HG03565 (cell line): ENCODE measurements at regions not wholly inside any gene's neighbourhood (a gene's known extent, or its start where the extent isn't known, plus 50 kb on each side); places are given as distances from the start of the nearest gene placed in this dataset.

Source experiments
- ATAC-seq: cut with Tn5 transposase; IDR thresholded peaks from one replicate; pipeline ENCODE4 v1.9.1; 2021; ENCODE audit warnings: mild to moderate bottlenecking, moderate library complexity; ENCODE audit not compliant: unreplicated experiment

DNA sequence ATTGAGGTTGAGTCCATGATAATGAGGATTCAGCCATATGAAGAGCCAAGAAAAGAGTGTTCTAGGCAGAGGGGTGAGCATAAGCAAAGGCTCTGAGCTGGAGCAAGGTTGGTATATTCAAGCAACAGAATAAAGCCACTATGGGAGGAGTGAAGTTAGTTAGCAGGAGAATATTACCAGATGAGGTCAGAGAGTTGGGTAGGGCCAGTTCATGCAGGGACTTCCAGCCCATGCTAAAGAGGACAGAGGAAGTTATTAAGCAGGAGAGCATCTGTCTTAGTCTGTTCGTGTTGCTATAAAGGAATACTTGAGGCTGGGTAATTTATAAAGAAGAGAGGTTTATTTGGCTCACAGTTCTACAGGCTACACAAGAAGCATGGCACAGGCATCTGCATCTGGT is 57.1 kb upstream of the ATG10 start:
- ATAC-seq = no peak

DNA sequence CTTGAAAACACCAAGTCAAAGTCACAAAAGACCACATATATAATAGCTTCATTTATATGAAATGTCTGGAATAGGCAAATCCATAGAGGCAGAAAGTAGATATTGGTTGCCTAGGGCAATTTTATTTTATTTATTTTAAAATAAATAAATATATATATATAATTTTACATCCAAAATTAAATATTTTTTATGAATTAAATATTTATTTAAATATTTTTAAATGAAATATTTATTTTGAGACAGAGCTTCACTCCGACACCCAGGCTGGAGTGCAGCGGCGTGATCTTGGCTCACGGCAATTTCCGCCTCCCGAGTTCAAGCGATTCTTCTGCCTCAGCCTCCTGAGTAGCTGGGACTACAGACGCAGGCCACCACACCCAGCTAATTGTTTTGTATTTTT is 58.9 kb upstream of the ATG10 start:
- no peak for ATAC-seq

DNA sequence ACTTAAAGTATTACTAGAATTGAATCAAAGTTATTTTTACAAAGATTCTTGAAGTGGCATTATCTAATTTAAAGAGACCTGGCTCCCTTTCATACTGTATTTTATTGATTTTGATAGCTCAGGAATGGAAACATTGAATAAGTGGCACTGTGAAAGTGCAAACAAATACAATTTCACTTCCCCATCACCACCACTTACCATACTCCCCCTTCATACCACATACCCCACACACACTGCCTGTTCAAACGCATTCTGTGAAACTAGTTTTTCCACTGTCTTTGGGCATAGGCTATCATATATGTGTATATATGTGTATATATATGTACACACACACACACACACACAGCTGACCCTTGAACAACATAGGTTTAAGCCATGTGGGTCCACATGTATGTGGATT is 62.1 kb upstream of the ATG10 start:
- peak; percentile 73 for ATAC-seq

DNA sequence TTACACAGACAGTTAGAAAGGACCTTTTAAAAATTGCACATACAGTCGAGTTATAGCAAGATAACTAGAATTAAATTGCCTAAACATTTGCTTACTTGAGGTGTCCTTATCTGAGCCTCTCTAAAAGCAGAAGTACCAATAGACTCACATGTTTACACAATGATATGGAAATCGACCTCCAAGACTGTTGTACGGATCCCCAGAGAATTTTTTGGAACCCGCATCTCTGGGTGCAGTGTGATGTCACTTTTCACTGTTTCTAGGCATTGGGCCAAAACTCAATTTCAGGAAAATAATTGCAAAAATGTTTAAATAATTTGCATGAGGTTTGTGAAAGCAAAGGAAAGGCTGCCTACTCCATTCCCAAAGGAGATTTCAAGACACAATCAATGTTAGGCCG is 63.1 kb upstream of the ATG10 start:
- no peak for ATAC-seq

DNA sequence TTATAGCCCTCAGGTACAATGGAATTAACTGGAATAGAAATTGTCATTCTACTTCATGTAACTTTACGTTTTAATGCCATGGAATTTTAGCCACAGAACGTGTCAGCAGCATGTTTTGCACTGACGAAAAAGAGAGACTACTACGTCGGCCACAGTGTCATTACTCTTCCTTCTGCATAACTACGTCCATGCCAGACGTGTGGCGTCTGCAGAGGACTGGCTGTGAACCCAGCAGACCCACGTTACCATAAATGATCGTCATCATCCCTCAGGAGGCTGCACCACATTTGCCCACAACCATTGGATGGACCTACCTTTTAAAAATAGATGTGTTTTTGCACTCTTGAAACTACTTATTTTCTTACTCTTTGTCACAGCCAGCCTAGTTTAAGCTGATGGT is 63.8 kb upstream of the ATG10 start:
- ATAC-seq = no peak

DNA sequence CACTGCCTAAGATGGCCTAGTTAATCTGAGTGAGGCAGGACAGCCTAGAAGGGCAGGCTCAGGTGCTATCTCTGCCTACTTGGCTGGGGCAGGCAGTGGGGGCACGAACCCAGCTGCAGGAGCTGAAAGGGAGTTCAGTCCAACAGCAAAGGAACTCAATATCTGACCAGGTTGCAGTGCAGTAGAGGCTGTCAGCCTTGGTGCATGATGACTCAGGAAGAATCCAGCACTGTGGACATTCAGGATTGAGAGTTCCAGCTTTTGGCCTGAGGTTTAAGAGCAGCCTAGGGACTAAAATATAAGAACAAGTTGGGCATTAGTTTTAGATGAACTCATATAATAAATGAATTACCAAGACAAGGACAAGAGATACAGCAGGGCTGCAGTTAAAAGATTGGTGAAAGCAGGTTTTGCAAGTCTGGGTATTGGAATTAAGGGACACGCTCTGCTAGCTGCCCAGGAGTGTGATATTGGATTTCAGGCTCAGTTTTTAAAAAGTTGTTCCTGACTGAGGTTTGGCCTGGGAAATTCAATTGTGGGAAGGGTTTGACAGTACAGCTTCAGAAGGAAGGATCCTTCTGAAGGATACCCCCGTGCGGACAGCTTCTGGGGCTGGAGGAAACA is 64.7 kb upstream of the ATG10 start:
- no peak for ATAC-seq

DNA sequence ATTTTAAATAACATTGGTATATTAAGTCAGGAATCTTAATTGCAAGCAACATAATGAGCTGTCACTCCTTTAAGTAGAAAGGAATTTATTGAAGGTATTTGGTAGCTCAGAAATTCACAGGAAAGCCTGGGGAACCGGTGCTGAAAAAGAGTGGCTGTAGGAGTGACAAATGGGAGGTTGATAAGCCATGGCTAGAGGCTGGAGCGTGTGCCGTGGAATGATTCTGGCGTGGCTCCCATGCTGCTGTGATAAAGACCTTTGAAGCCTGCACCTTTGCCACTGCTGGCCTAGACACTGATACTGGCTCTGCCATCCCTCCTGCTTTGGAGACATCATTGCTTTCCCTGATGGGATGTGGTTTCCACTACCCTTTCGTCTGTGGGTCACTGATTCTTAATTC is 65.7 kb upstream of the ATG10 start:
- no peak for ATAC-seq

DNA sequence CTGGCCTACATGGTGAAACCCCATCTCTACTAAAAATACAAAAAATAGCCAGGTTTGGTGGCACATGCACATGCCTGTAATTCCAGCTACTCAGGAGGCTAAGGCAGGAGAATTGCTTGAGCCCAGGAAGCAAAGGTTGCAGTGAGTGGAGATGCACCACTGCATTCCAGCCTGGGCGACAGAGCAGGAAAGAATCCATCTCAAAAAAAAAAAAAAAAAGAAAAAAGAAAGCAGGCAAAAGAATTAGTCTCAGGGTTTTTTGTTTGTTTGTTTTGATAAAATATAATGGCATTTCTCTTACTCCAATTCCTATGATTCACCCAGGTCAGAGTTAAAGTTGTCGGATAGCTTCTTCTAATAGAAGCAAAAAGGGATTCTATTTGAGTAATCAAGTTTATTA is 67.0 kb upstream of the ATG10 start:
- no peak for ATAC-seq

DNA sequence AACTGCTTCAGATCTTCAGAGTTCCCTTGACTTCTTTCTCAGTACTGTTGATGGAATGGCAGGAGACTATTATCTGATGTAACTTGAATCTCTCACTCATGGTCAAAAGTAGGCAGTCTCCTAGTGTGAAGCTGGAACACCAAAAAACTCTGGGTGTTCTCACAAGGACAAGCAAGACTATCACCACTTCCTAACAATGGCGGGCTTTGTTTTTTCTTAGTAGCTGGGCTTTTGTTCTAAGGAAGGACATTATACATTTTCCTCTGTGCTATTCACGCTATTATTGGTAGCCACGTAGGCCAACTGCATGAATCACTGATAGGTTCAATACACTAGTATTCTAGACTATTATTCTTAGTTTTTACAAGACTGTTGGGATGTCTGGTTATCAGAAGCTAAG is 67.7 kb upstream of the ATG10 start:
- no peak for ATAC-seq

DNA sequence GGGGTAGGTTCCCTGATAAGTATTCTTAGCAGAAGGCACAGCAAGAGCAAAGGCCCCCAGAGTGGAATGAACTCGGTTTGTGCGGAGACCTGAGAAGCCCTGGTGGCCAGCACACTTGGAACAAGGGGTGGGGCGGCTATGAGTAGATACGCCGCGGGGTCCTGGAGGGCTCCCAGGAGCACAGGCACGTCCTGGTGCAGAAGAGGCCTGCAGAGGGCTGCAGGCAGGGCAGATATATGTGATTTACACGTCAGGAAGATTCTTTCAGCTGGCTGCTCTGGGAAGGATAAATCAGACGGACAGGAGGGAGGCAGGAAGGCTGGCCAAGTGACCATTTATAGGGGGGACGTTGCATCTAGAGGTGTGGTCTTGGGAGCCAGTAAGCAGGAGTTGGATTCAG is 70.2 kb upstream of the ATG10 start:
- ATAC-seq = no peak

DNA sequence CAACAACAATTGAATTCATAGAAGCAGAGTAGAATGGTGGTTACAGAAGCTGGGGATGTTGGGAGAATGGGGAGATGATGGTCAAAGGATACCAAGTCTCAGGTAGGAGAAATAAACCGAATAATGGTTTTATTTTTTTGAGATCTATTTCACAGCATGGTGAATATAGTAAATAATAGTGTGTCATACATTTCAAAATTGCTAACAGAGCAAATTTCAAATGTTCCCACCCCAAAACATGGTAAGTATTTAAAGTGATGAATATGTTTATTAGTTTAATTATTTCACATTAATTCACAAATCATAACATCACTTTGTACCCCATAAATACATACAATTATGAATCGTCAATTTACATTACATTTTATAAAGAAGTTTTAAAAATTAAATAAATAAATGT is 72.7 kb upstream of the ATG10 start:
- ATAC-seq = no peak

DNA sequence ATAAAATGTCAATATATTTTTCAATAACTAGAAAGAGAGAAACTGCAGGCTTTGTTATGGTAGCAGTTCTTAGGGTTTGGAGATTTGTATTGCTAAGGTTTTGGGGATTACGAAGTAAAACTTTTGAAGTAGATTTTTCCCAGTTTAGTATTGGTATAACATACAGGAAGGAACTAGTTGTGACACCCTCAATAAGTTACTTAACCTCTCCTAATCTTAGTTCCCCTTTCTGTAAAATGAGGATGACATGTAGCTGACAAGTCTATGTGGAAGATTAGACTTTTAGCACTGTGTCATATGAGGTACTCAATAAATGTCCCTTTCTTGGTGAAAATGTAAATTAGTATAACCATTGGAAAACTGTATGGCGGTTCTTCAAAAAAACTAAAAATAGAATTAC is 73.4 kb upstream of the ATG10 start:
- no peak for ATAC-seq

DNA sequence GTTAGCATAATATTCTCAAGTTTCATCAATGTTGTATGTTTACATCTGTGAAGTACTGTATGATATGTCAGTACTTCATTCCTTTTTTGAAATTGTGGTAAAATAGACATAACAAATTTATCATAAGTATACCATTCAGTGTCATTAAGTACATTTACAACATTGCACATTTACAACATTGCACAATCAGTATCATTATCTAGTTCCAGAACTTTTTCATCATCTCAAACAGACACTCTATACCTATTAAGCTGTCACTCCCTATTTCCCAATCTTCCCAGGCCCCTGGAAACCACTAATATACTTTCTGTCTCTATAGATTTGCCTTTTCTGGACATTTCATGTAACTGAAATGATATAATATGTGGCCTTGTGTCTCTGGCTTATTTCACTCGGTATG is 75.1 kb upstream of the ATG10 start:
- no peak for ATAC-seq

DNA sequence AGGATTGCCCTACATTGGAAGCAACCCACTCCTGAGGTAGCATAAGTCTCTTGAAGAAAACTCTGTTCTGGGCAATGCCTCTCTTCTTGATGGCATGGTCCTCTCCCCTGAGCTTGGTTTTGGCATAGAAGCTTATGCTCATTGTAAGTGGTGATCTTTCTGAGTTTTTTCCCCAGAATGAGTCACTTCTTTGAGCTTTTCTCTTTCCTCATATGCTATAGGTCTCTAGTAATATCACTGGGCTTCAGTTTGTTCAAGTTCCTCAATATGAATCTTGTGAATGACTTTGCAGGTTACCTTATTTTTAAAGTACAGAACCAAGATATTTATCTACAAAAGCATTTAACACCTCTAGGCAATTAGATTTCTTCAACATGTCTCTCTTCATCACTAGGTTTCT is 76.5 kb upstream of the ATG10 start:
- ATAC-seq = no peak

DNA sequence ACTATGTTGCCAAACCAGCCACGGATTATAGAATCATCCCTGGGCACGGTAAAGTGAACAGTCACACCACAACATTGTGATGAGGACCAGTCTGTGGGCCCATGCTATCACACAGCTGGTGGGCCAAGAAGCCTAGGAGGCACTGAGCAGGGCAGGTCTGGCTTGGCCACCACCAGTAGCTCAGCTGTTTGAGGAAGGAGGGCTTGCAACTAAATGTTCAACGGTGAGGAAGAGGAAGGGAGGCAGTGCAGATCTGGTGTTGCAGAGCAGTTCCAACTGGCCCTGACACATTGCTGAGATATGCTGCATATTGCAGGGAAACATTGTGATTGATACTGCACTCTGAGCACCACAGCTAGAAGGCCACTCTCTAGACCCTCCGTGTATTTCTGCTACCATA is 77.9 kb upstream of the ATG10 start:
- no peak for ATAC-seq

DNA sequence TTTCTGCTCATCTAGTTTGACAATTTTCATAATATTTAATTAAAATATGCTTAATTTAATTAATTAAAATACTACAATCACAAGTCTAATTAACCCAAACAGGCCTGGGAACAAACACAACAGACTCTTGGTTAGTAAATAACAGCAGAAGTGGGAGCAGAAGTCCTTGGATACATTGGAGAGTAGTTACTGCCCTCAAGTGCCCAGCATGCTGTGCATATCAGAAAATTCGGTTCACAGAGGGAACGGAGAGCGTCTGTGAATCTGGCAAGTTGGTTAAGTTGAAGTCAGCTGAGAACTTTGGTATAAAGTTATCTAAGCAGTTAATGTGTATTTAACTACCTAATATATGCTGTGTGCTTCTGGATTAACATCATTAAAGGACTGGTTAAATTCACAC is 87.0 kb upstream of the ATG10 start:
- no peak for ATAC-seq

DNA sequence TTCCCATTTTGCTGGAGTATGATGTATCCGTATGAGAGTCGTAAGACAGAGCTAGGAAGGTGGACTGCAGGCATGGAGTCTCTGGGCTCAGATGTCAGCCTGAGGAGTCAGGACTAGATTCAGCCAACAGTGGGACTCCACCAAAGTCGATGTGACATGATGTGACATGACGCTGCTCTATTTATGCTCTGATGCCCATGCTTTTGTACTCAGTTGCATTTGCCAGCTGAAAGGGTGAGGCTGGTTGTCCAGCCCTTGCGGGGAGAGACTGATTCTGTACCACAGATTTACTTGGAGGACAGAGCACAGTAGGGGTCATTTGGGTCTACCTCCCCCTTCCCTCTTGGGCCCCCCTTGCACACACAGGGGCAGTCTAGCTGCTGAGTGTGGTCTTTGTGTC is 88.5 kb upstream of the ATG10 start:
- no peak for ATAC-seq

DNA sequence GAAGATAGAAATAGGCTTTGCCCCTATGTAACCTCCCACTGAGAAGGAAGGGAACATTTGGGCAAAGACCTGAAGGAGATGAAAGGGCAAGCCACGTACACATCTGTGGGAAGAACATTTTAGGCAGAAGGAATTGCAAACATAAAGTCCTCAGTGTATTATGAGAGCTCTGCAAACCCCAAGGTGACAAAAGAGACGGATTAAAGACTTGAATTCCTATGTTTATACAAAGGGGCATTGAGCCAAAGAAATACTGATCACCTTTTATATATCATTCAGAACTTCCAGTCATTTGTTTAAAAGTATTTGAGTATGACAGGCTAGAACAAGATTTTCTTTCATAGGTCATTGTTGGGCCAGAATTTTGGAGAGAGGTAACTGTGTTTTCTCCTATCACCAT is 90.2 kb upstream of the ATG10 start:
- no peak for ATAC-seq

DNA sequence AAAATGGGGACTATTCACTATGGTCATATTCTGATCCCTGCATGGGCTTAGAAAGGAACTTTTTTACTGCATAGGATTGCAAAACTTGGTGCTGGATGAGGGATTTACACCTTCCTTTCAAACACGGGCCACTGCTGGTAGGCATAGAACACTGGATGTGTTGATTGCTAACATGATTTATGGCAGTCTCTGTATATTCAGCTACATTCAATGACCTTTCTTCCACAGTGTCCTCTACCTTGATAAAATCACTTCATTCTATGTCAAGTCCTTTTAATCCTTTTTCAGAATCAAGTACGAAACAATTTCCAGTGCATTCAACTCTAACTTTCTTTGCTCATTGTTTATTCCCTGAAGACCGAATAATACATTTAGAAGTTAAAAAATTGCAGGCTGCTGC is 91.9 kb upstream of the ATG10 start:
- no peak for ATAC-seq

DNA sequence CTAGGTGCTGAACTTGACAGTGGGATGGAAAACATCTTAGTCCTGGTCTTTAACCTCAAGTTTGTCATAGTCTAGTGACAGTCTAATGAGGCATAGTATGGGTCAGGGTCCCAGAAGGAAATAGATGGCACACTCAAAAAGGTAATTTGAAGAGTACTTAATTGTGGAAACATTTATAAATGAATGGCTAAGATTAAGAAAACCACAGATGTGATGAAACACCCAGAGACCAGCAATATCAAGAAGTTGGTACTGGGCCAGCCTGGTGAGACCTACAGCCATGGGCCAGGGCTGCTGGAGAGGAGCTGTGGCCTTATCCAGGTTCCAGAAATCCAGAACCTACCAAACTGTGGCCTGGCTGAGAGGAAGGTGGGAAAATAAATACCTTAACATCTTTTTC is 93.5 kb upstream of the ATG10 start:
- no peak for ATAC-seq

DNA sequence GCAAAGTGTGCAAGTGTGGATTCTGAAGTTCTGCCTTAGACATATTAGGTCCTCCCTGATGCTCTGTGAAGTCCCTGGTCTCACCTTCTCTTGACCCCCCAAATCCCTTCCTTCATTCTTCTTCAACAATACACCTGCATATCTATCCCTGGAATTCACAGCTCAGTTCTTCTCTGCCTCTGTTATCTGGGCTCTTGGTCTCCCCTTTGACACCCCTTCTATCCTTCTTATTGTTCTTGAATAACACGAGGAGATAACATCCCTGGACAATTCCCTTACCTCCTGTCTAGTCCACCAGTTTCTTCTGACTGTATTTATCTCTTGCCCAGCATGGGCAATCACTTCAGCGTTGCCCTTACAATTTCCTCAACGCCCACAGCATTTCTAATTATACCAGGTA is 104.8 kb upstream of the ATG10 start:
- no peak for ATAC-seq

DNA sequence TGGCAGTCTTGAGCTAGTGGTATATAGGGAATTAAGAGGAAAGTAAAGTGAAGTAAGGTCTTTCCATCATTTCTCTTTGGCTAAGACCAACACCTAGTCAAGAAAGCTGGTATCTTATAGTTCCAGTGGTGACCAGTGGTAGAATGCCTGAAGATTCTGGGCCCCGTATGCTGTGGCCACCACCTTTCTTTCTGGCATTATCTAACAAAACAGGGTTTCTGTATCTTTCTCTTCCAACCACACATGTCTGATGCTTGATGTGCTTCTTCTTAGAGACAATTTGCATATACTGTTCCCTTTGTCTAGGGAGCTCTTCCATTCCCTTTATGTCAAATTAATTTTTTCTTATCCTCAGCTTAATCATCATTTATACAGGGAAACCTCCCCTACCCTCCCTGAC is 109.9 kb upstream of the SSBP2 start:
- ATAC-seq = no peak

DNA sequence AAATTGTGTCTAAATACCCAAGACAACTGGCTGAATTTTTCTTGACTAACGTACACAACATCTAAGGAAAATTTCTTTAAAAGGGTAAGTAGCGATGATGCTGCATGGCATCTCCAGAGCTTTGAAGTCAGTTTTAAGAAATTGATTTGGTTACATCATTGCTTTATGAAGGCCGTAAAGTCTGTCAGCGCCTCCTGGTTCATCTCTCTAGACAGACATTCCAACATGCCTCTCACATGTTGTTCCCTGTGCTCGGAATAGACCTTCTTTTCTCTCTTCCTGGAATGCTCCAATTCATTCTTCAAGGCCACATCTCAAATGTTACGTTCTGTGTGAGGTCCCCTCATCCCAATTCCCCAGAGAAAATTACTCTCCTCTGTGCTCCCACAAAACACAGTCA is 108.7 kb upstream of the SSBP2 start:
- no peak for ATAC-seq
